Astrocyte of the cerebellum (primary cell): ENCODE measurements at regions not wholly inside any gene's neighbourhood (a gene's known extent, or its start where the extent isn't known, plus 50 kb on each side); places are given as distances from the start of the nearest gene placed in this dataset.
"Not testable (repeated sequence)": the region's sequence is repeated elsewhere in the genome, so short reads cannot be mapped to it uniquely, and the experiment has no call there.

Experiments used
- DNase-seq: peaks from one replicate; pipeline ENCODE4 v3.0.0-alpha.2; 2011; ENCODE audit warnings: low read depth
- H3K4me3 ChIP-seq: 2 replicates; pipeline ENCODE4 v1.5.1; 2011; ENCODE audit warnings: mild to moderate bottlenecking, low read depth, low read length, moderate library complexity
- CTCF ChIP-seq: IDR thresholded peaks from 2 replicates; pipeline ENCODE4 v1.5.1; 2012; ENCODE audit warnings: low read length, low read depth, moderate library complexity, mild to moderate bottlenecking; ENCODE audit errors: missing control alignments
- in situ Hi-C: cut with HindIII; loops from 2 replicates; pipeline ENCODE4 v1.10.0; 2017; ENCODE audit warnings: low sequenced_read_pairs

GRCh38 chr13:86606264-86606663 lies 807.0 kb upstream of the SLITRK6 start:
- no peak for DNase-seq
- no peak for TF ChIP-seq CTCF
- in situ Hi-C loops: no loop called here
- no peak overlapping the region for H3K4me3 ChIP-seq

- no peak for TF ChIP-seq CTCF
- in situ Hi-C loops: no loop called here
- no peak for DNase-seq
- H3K4me3 ChIP-seq: no peak overlapping the region
These were observed 809.5 kb upstream of the SLITRK6 start for GRCh38 chr13:86608701-86609100.

GRCh38 chr13:86633346-86633745 lies 834.1 kb upstream of the SLITRK6 start:
- TF ChIP-seq CTCF: no peak
- no peak overlapping the region for H3K4me3 ChIP-seq
- no peak for DNase-seq
- in situ Hi-C loops: no loop called here

GRCh38 chr13:86651171-86651570 lies 852.0 kb upstream of the SLITRK6 start:
- DNase-seq, in situ Hi-C loops, H3K4me3 ChIP-seq: not testable (repeated sequence)

GRCh38 chr13:86653009-86653408 lies 853.8 kb upstream of the SLITRK6 start:
- in situ Hi-C loops: no loop called here
- H3K4me3 ChIP-seq: no peak overlapping the region
- DNase-seq: no peak
- TF ChIP-seq CTCF: no peak

- in situ Hi-C loops: no loop called here
- no peak overlapping the region for H3K4me3 ChIP-seq
- TF ChIP-seq CTCF: no peak
- no peak for DNase-seq
These were observed 856.3 kb upstream of the SLITRK6 start for GRCh38 chr13:86655561-86655960.

GRCh38 chr13:86660090-86660489 lies 860.9 kb upstream of the SLITRK6 start:
- no peak overlapping the region for H3K4me3 ChIP-seq
- no peak for TF ChIP-seq CTCF
- in situ Hi-C loops: no loop called here
- DNase-seq: no peak
